DMS153 treated with DMSO at 0.1 percent for 48 hours (cell line): ENCODE measurements at regions not wholly inside any gene's neighbourhood (a gene's known extent, or its start where the extent isn't known, plus 50 kb on each side); places are given as distances from the start of the nearest gene placed in this dataset.

ENCODE experiments used
- DNase-seq: peaks from one replicate; lab custom pipeline; 2025; ENCODE audit not compliant: unreplicated experiment; lab: John Stamatoyannopoulos, UW

DNA sequence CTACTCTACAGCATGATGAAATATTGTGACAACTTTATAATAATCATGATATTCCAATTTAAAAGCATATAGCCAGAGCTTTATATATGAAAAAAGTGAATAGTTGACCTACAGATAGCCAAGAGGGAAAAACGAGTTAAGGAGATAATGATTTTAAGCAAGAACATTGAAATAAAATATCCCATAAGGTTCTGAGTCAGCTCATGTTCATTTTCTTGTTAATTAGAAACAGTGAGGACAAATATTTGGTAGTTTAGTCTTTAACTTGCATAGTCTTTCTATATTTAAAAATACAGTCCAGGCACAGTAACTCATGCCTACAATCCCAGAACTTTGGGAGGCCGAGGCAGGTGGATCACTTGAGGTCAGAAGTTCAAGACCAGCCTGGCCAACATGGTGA, 55.8 kb upstream of the CDH6 start:
- no peak for DNase-seq

DNA sequence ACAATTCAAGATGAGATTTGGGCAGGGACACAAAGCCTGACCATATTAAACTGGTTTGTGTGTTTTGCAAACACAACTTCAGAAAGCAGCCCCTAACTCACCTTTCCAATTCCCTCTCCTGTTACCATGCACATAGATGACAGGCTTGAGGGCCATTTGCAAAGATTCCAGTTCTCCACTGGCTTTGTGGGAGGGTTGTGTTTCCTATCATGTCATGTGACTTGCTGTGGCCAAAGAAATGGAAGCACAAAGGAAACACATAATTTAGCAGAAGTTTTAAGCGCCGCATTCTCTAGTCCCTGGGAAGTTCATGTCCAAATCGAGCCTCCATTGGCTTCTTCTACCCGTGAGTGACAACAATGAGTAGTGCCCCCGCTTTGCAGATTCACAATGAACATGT, 57.9 kb upstream of the CDH6 start:
- no peak for DNase-seq

DNA sequence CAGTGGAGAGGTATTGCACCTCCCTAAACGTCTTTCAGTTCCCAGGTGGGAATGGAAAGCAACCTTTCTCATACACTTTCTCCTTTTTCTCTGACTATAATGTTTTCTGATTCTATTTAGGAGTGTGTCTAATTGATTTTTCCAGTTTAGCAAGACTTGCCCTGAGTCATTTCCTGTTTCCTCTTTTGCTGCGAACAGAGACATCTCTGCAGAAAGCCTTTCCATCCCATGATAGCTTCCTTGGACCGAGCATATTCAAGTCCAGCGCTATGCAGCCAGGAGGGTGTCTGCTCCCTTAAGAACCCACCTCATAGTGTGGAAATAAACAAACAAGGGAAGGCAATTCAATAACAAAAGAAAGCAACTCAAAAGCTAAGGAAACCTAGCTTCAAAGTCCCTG, 60.0 kb upstream of the CDH6 start:
- no peak for DNase-seq

DNA sequence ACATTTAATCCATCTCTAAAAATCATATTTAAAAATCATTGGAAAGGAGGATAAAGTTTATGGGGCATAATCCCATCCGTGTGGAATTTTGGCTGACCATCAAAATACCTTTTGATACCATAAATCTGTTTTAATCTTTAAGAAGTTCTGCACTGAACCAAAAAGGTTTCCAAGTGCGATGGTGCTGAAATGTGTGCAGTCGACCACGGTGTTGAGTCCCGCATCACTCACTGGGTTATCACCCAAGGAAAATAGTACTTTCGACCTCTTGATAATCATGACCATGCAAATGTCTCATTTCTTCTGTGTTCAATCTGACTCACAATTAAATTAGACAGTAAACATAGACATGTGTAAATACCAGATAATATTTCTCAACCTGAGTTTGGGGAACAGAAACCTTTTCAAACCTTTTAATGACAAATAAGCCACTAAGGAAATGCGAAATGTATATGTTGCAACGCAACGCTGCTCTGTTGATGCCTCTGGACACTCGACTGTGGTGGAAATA, 62.0 kb upstream of the CDH6 start:
- DNase-seq = no peak

DNA sequence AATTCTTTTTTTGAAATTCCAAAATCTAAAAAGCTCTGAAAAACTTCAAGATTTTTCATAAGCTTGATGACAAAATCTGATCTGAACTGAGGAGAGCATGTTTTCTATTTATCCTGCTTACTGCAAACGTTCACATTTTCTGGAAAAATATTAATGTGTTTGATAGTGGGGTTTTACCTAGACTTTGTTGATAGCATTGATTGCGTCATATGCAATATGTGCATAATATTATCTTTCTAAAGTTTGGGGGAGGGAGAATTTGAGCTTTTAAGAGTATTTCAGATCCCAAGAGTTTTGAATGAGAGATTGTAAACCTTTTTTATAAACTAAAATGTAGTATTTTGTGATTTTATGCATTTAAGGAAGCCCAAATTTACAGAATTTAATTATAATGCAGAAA, 62.8 kb upstream of the CDH6 start:
- no peak for DNase-seq

DNA sequence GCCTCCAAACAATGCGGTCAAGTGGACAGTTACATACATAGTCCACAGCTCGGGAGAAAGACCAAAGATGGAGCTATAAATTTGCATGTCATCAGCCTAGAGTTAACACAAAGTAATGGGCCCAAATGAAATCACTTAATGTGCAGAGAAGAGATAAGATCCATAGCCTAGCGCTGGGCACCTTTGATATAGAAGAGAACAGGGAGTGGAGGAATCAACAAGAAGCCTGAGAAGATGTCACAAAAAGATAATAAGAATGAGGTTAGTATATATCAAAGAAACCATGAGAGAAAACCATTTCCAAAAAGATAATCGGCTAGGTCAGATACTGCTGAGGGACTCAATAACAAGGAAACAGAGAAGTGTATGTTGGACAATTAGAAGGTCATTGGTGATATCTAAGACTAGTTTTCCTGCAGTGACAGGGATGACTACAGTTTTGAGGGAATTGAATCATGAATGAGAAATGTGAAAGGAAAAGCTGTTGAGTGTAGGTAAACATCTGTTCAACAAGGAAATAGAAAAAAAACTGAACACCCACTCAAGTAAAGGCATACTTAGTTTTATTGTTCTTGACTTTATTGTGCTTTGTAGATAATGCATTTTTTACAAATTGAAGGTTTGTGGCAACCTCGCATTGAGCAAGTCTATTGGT, 68.7 kb upstream of the CDH6 start:
- no peak for DNase-seq

DNA sequence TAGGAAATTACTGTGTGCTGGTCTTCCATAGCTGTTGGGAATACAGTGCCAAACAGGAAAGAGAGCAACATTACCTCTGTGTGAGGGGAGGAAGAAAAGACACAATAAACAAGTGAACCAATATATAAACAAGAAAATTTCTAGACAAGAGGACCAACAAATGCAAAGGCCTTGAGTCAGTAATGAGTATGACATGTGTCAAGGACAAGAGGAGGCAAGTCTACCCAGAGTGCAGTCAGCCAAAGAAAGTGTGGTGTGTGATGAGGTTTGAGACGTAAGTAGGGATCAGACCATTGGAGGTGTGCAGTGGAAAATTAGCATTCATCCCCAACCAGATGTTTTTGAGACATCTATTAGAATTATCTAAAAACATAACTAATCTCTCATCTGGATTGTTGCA, 69.5 kb upstream of the CDH6 start:
- no peak for DNase-seq

DNA sequence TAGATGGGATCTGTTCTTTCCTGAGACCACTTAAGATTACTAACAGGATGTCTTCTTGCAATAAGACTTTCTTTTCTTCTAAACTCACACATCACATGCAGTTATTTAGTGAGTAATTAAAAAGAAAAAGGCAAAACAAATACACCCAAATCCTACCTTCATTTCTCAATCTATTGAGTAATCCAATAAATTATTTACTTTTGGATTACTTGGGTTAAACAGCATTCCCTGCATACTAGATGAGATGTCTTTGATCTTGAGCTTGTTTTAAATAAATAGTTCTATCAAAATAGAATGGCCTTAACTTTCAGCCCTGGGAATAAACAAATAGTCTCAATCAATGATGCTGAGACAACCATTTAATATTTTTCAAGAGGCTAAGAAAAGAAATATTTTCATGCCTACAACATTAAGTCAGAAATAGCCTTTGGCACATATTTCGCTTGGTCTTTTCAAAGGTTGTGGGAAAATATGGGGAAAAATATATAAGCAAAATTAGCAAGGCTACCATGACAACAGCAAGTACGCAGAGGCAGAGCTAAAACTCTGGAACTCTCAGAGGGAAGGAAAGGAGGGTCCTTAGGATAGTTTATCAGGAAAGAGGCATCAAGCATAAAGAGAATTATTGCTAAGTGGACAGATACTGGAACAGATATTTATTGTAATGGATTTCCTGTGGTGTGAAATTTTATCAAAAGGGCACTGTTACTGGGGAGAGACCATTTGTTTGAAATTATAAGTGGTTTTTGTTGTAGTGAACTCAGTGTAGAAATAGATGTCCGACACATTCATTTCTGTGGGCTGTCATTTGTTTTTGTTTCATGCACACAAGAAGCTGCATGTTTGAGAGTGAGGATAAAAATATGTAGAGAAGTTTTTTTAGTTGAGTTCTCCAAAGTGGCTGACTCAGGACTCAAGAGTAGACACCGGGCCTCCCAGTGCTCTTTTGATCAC, 70.2 kb upstream of the CDH6 start:
- no peak for DNase-seq

DNA sequence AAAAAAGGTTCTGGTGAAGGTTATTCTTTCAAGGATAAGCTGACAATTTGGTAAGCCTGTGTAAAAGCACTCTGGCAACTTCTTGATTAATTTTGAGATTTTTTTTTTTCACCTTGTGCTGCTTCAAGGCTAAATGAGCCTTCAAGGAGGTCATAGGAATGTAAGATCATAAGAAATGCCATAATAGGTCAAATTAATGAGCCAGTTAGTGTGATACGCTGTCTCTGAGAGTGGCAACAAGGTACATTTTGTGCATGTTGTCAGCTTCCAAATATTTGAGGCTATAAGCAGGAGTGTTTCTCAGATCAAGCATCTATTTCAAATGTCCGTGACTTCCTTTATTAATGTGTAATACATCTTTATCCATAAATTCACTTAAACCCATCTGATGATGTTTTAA, 72.3 kb upstream of the CDH6 start:
- DNase-seq = no peak

DNA sequence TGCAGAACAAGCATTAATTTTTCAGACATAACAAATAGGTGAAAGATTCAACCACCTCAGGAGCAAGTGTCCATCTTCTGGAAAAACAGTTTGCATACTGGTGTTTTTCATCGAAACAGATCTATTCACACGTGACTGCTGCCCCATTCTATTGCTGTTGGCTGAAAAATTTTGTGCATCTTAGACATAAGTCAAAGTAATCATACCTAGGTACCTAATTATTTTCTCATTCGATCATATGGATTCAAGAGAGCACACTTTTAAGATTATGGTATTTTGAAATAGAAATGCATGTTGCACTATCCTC, 72.9 kb upstream of the CDH6 start:
- no peak for DNase-seq

DNA sequence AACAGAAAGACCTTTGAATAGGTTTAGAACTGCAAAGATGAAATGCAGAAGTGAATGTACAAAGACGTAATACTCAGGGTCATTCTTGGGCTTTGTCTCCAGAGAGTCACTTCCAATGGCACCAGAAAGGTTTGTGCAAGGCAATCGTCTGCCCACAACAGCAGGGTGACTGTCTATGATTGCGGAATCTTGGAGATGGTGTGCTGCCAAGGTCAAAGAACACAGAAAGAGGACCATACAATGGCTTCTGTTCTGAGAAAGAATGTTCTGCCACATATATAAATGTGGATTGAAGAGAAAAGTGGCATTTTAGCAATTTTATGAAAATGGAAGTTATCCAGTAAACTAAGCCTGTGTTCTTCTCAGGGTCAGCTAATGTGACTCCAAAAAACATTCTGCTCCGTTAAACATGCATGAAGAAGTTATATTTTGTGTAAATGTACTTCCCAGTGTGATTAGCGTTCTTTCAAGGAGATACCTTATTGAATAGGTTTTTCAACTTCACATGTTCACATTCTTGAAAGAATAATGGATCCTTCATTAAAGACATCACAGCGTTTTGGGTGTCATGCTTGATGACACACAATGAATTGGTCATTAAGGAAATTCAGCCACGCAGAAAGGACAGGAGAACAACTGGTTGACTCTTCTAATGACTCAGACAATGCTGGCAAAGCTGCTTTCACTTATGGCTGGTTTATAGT, 73.4 kb upstream of the CDH6 start:
- DNase-seq = no peak

DNA sequence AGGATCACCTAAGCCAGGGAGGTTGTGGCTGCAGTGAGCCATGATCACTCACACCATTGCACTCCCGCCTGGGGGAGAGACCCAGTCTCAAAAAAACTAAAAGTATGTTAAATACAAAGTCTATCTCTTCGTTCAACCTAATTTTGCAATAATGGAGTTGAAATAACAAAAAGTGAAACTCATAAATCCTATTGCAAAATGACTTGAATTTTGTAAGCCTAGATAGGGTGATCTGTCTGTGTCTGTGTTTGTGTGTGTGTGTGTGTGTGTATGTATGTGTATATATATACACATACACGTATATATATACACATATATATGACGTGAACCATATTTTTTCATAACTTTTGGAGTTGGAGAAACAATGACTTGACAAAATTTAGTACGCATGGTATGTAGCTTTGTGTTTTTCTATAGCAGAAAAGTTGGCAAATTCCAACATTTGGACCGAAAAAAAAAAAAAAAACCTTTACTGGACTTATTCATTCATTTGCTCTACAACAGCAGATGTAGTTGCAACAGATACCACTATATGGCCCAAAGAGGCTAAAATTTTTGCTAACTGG, 76.9 kb upstream of the CDH6 start:
- no peak for DNase-seq

DNA sequence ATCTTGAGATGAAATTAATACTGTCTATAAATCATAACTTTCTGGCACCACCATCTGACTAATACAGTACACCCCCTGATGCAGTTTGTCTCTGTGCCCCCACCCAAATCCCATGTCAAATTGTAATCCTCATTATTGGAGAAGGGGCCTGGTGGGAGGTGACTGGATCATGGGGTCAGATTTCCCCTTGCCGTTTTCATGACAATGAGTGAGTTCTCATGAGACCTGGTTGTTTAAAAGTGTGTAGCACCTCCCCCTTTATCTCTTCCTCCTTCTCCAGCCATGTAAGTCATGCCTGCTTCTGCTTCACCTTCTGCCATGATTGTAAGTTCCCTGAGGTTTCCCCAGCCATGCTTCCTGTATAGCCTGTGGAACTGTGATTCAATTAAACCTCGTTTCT, 78.7 kb upstream of the CDH6 start:
- DNase-seq = no peak

DNA sequence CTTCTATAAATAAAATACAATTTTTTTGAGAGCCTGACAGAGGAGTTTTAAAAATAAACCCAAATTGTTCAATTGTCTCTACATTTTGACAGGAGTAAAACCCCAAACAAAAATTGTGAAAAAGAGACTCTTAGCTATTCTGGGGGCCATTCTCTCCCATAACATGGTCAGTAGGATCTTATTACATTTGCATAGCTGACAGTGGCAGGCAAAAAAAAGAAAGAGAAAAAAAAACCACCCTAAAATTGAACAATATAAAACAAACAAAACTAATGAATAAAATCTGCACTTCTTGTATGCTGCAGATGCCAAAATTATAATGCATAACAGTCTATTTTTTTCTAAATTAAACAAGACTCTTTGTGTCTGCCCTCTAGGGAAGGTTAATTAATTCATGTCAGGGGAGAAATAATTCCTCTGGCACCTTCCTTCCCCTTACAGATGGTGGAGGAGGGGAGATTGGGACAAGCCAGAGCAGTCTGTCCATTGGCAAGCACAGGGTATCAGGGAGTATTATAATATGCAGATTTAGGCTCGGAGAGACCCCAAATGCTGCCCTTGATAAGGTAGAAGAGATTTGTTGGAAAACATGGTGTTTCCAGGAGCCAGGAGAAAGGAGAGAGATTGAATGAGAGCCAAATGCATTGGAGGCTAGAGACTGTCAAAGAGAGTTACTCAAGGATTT, 79.7 kb upstream of the CDH6 start:
- no peak for DNase-seq

DNA sequence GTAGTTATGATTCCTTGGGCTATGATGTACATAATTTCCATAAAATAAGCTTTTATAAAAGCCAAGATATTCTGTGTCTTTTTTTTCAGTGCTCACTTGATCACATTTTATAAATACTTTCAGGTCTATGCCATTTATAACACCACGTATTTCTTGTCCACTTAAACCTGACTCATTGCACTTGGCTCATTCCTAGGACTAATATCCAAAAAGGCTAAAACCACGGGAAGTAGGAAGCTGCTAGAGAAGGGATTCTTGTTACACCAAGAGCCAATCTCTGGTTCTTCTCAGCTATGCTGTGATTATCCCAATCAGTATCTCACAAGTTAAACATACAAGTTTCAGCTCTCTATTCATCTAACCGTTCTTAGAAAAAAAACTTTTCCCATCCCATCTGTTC, 80.4 kb upstream of the CDH6 start:
- DNase-seq = no peak

DNA sequence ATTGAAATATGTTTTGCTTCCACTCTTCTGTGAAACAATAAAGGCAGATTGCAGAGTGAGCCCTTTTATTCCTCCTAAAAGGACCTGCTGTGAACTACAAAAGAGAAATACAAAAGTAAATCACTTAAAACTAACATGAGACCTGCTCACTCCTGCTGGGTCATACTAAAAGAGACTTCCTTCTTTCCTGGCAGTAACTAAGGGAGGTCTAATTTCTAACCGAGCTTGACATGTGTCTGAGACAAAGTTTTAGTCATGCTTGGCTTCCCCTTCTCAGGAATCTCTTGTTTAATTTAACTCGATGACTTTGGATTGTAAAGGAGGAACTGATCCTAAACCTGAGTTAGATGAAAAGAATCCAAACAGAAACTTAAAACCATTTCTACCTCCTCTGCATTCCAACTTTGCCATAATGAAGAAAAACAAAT, 86.4 kb upstream of the CDH6 start:
- DNase-seq = no peak

DNA sequence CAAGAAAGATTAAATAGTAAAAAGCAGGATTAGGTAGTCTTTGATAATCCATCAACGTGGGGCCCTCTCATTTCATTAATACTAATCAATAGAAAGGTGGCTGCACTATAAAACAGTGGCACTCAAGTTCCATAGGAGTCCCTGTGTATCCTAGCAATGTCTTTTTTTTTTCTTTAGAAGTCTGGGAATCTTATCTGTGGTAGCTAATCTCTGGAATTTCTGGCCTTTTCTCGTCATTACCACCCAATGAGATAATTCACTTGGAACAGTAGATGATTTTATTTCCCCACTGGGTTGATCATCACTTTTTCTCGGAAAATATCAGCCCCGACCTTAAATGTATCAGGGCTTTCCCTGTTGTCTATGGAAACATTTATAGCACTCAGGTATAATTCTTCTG, 86.8 kb upstream of the CDH6 start:
- DNase-seq = no peak

DNA sequence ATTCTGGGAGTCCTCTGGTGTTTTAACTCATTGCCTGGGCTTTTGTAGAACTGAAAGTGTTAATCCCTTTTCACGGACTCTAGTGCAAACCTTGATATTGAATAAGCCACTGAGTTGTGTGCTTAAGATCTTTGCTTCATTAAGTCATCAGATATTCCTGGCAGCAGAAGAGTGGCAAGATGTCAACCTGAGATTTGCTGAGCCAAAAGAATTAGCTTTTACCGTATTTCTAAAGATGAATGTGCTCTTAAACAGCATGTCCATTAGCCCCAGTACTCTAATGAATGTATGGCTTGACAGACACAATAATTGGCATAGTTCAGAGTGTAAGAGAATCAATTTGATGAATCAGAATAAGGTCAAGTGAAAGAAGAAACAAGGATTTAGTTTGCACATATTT, 87.2 kb upstream of the CDH6 start:
- DNase-seq = no peak

DNA sequence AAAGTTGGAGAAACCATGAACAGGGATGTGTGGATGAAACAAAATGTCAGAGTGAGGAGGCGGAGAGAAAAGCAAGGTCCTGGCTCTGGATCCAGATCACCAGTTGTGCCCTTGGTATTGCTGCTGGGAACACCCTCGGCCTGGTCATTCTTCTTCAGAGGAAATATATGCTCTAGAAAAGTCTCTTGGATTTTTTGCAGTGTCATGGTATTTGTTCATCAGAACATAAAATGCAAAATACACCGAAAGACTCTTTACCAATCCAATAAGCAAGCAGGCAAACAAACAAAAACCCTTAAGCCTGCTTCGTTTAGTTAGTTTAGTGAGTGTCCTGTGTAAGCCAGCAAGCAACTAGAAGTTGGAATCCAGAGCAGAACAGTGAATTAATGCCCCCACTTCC, 88.7 kb upstream of the CDH6 start:
- no peak for DNase-seq

DNA sequence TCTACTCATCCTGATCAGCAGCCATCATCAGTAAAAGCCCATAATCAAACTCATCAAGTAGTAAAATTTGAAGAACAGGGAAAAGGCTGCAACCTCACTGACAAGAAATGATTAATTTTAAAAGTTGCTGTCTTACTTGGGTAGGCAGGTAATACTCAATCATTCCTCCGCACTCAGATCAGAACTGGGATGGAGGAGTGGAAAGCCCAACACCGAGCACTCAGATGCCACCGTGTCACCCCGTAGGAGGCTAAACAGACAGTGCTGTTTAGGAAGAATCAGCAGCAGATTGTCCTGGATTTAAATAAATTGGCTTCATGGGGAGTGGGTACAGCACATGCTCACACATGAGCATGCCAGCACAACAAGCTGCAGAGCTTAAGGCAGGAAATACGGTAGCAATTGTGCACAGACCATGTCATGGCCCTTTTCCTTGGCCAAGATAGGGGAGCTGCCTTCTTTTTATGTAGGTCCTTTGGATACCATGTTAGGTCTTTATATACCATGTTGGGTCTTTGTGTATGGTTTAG, 92.6 kb upstream of the CDH6 start:
- DNase-seq = no peak

DNA sequence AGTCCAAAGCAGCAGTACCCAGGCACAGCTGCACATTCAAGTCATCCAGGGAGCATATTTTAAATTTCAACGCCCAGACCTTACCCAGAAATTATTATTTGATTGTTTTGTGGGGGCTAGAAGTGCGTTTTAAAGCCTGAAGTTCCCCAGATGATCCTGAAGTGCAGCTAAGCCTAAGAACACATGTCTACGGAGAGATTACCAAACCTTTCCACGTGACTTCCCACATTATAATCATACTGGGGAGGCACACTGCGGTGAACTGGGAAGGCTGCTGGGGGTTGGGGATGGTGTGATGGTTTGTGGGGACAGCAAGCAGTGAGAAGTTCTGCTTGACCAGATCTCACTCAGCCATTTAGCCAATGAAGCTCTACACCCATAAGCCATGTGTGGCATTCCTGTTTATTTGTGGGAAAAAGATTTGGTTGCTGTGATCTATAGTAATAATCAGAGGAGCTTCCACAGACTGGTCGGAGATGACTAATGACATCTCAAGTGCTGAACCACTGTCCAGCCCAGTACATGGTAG, 93.4 kb upstream of the CDH6 start:
- DNase-seq = no peak
